Mesenchymal stem cell (in vitro differentiated cells and primary cell): ENCODE measurements at regions not wholly inside any gene's neighbourhood (a gene's known extent, or its start where the extent isn't known, plus 50 kb on each side); places are given as distances from the start of the nearest gene placed in this dataset.

ENCODE experiments used
- DNase-seq: peaks from one replicate; pipeline ENCODE4 v3.0.0-alpha.2; 2013
- H2AFZ ChIP-seq: one replicate; pipeline ENCODE4 v1.6.1; 2013; ENCODE audit warnings: low read depth, mild to moderate bottlenecking, control low read depth, inconsistent platforms, low read length, moderate library complexity
- H2AK5ac ChIP-seq: 2 replicates; pipeline ENCODE4 v1.6.1; 2013; ENCODE audit warnings: low read length, moderate library complexity, mild to moderate bottlenecking, inconsistent platforms; ENCODE audit not compliant: severe bottlenecking
- H2BK120ac ChIP-seq: one replicate; pipeline ENCODE4 v1.6.1; 2013; ENCODE audit warnings: low read depth, mild to moderate bottlenecking, inconsistent platforms, low read length, moderate library complexity
- H2BK12ac ChIP-seq, 2 experiments: one replicate each; pipeline ENCODE4 v1.6.1; 2013; ENCODE audit warnings: inconsistent platforms in 2 of 2, low read length in 2 of 2, mild to moderate bottlenecking in 2 of 2, moderate library complexity in 2 of 2, control low read depth in 1 of 2
- H2BK15ac ChIP-seq: one replicate; pipeline ENCODE4 v1.6.1; 2013; ENCODE audit warnings: mild to moderate bottlenecking, low read depth, inconsistent platforms; ENCODE audit not compliant: poor library complexity, severe bottlenecking
- H2BK5ac ChIP-seq: 2 replicates; pipeline ENCODE4 v1.6.1; 2013; ENCODE audit warnings: low read depth, mild to moderate bottlenecking, low read length, control low read depth, inconsistent platforms; ENCODE audit not compliant: poor library complexity, severe bottlenecking
- H3K14ac ChIP-seq, 2 experiments: one replicate each; pipeline ENCODE4 v1.6.1; 2013; ENCODE audit warnings: inconsistent platforms in 2 of 2, low read length in 2 of 2, control low read depth in 1 of 2, mild to moderate bottlenecking in 1 of 2, moderate library complexity in 1 of 2
- H3K18ac ChIP-seq, 2 experiments: one replicate each; pipeline ENCODE4 v1.6.1; 2013; ENCODE audit warnings: inconsistent platforms in 2 of 2, low read length in 2 of 2, control low read depth in 1 of 2, low read depth in 1 of 2, mild to moderate bottlenecking in 1 of 2
- H3K23ac ChIP-seq, 2 experiments: one replicate each; pipeline ENCODE4 v1.6.1; 2013; ENCODE audit warnings: inconsistent platforms in 2 of 2, low read length in 2 of 2, mild to moderate bottlenecking in 2 of 2, moderate library complexity in 2 of 2, control low read depth in 1 of 2
- H3K27ac ChIP-seq: 2 replicates; pipeline ENCODE4 v1.5.1; 2013; ENCODE audit warnings: mild to moderate bottlenecking, moderate library complexity, low read length, control low read depth, inconsistent platforms; ENCODE audit not compliant: poor library complexity, severe bottlenecking
- H3K27me3 ChIP-seq, 2 experiments: 2 replicates each; pipeline versions ENCODE4 v1.6.1 to v1.7.0; 2013; ENCODE audit warnings: low read length in 2 of 2, mild to moderate bottlenecking in 2 of 2, moderate library complexity in 2 of 2, control low read depth in 1 of 2, inconsistent platforms in 1 of 2; ENCODE audit not compliant: control insufficient read depth in 1 of 2, insufficient read depth in 1 of 2
- H3K36me3 ChIP-seq, 2 experiments: 2 replicates each; pipeline versions ENCODE4 v1.6.1 to v1.7.0; 2013; ENCODE audit warnings: low read length in 2 of 2, control low read depth in 1 of 2, inconsistent platforms in 1 of 2, low read depth in 1 of 2, mild to moderate bottlenecking in 1 of 2; ENCODE audit not compliant: insufficient read depth in 2 of 2, control insufficient read depth in 1 of 2
- H3K4ac ChIP-seq, 2 experiments: one replicate each; pipeline ENCODE4 v1.6.1; 2013; ENCODE audit warnings: inconsistent platforms in 2 of 2, low read length in 2 of 2, mild to moderate bottlenecking in 2 of 2, moderate library complexity in 2 of 2, control low read depth in 1 of 2, low read depth in 1 of 2
- H3K4me1 ChIP-seq: 2 replicates; pipeline ENCODE4 v1.6.1; 2013; ENCODE audit warnings: low read depth, low read length, control low read depth; ENCODE audit not compliant: control insufficient read depth, insufficient read depth
- H3K4me2 ChIP-seq: 2 replicates; pipeline ENCODE4 v1.6.1; 2013; ENCODE audit warnings: low read length, mild to moderate bottlenecking, inconsistent platforms; ENCODE audit not compliant: poor library complexity, severe bottlenecking
- H3K4me3 ChIP-seq, 2 experiments: 2 replicates each; pipeline versions ENCODE4 v1.5.1 to v1.7.0; 2013; ENCODE audit warnings: low read length in 2 of 2, mild to moderate bottlenecking in 2 of 2, control low read depth in 1 of 2, low read depth in 1 of 2; ENCODE audit not compliant: insufficient read depth in 1 of 2
- H3K79me1 ChIP-seq: replicated peaks from 2 replicates; pipeline ENCODE4 v1.6.1; 2013; ENCODE audit warnings: mild to moderate bottlenecking, control low read depth, low read length, inconsistent platforms; ENCODE audit not compliant: poor library complexity, severe bottlenecking
- H3K9ac ChIP-seq: 2 replicates; pipeline ENCODE4 v1.7.0; 2013; ENCODE audit warnings: mild to moderate bottlenecking, low read length, moderate library complexity
- H3K9me3 ChIP-seq: 2 replicates; pipeline ENCODE4 v1.7.0; 2013; ENCODE audit warnings: mild to moderate bottlenecking, low read length; ENCODE audit not compliant: control insufficient read depth
- H4K8ac ChIP-seq: one replicate; pipeline ENCODE4 v1.6.1; 2013; ENCODE audit warnings: inconsistent platforms, mild to moderate bottlenecking, low read length, moderate library complexity
- H4K91ac ChIP-seq: one replicate; pipeline ENCODE4 v1.6.1; 2013; ENCODE audit warnings: mild to moderate bottlenecking, low read length, inconsistent platforms
- WGBS: methylation state at CpG from one replicate; pipeline ENCODE4 v1.1.7; 2013; ENCODE audit warnings: mixed read lengths; 5-methylcytosine and 5-hydroxymethylcytosine counted together

DNA sequence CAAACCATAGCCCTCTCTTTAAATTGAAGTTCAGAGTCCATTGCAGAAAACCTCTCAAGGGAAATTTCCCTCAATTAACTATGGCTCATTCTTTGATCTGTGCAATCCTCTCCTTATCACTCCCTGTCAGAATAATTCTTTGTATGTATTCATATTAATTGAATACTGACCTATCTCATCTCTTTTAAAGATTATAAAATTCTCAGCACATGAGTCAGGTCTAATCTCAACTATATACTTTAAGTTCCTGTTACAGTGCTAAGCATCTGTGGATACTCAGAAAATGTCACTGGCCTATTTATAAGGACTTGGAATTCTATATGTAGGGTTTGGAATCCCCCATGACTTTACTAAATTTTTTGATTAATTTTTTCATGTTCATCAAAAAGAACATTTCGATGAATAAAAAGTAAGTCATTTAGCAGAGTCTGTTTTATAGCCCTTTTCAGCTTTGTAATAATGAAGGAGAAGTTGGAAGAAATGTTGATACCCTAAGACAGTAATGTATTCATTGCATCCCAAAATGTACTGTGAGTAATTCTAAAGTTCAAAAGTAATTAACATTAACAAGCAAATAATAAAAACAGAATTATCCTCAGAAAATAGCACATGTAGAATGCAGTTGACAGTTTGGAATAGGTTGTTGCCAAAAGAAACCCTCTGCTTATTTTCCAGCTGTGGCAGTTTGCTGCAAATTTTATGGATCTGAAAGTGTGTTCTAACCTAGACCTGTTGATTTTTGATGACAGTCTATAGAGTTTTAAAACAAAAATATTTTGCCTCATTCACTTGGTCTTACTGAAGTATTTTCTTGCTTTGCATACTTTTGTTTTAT, 503.4 kb upstream of the CBLB start:
- Histone ChIP-seq H3K36me3 (no peaks in the 10 kb centered on the region), H3K9ac (no peak overlapping the region), H4K8ac (no peak overlapping the region), H2BK5ac (no peak overlapping the region), H2BK120ac (no peak overlapping the region), H3K4me3 (no peak overlapping the region), H2AFZ (no peak overlapping the region), H3K79me1 (no peaks in the 10 kb centered on the region), H4K91ac (no peak overlapping the region), H3K23ac (no peak overlapping the region), H3K27me3 (no peaks in the 10 kb centered on the region), H3K4me1 (peaks cover 3% of the 10 kb centered on the region), H3K14ac (no peak overlapping the region), H3K4ac (no peak overlapping the region), H2AK5ac (no peak overlapping the region), H3K4me2 (no peak overlapping the region), H2BK12ac (no peak overlapping the region), H3K18ac (no peak overlapping the region), H2BK15ac (no peak overlapping the region), H3K9me3 (no peaks in the 10 kb centered on the region), H3K27ac (no peak overlapping the region)
- peak; percentile 18 for DNase-seq
- WGBS: 100% methylated on average over 1 of the region's 1 CpG

DNA sequence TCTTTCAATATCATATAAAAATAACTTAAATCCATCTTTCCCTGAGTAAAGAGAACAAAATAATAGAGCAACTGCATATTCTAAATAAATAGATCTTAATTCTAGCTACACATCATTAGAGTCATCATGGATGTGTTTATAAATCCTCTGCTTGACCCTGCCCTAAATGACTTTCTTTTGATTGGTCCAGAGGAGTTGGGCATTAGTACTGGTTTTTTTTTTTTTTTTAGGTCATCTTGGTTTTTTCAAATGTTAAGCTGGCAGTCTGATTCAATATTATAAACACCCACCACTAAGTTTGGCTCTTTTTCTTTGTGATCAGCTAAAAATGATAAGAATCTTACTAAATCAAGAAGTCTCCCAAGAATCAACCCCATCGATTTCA, 504.0 kb upstream of the CBLB start:
- Histone ChIP-seq H3K27me3 (no peaks in the 10 kb centered on the region), H4K91ac (no peak overlapping the region), H3K36me3 (no peaks in the 10 kb centered on the region), H3K27ac (no peak overlapping the region), H3K23ac (no peak overlapping the region), H3K9ac (no peak overlapping the region), H3K4me3 (no peak overlapping the region), H3K4me2 (no peak overlapping the region), H3K79me1 (no peaks in the 10 kb centered on the region), H2BK5ac (no peak overlapping the region), H2BK12ac (no peak overlapping the region), H3K4me1 (peaks cover 3% of the 10 kb centered on the region), H3K9me3 (no peaks in the 10 kb centered on the region), H3K18ac (no peak overlapping the region), H2AK5ac (no peak overlapping the region), H4K8ac (no peak overlapping the region), H3K4ac (no peak overlapping the region), H2AFZ (no peak overlapping the region), H2BK120ac (no peak overlapping the region), H3K14ac (no peak overlapping the region), H2BK15ac (no peak overlapping the region)
- DNase-seq: no peak
- WGBS: no CpG with 5 or more reads among the region's 1 CpG

DNA sequence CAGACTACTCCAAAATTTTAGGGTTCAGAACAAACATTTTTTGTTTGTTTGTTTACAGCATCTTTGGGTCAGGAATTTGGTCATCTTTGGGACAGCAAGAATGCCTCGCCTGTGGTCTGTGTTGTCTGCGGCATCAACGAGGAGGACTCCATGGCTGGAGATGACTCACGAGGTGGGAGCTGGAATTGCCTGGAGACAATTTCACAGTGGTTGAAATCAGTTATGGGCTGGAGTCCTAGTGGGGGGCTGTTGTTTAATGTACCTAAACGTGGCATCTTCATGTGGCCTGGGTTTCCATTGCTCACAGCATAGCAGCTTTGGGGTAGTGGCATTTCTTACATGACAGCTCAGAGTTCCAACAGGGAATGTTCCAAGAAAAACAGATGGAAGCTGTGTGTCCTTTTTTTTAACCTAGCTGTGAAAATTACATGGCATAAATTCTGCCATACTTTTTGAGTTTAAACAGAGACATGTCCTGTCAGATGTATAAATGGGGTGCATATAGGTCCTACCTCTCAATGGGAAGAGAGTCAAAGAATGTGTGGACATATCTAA, 507.3 kb upstream of the CBLB start:
- Histone ChIP-seq H2BK15ac (no peak overlapping the region), H3K18ac (peak overlapping the region in 1 of 2 experiments; percentile 49), H2BK120ac (no peak overlapping the region), H3K27ac (no peak overlapping the region), H3K4me3 (no peak overlapping the region), H3K14ac (no peak overlapping the region), H3K23ac (no peak overlapping the region), H2BK5ac (no peak overlapping the region), H2AFZ (no peak overlapping the region), H4K8ac (no peak overlapping the region), H3K4me2 (no peak overlapping the region), H3K4me1 (peaks cover 3% of the 10 kb centered on the region), H2AK5ac (no peak overlapping the region), H3K79me1 (no peaks in the 10 kb centered on the region), H3K9ac (no peak overlapping the region), H3K9me3 (no peaks in the 10 kb centered on the region), H3K4ac (no peak overlapping the region), H2BK12ac (no peak overlapping the region), H3K36me3 (no peaks in the 10 kb centered on the region), H3K27me3 (no peaks in the 10 kb centered on the region), H4K91ac (no peak overlapping the region)
- 81% methylated on average over 5 of the region's 5 CpGs for WGBS
- no peak for DNase-seq

DNA sequence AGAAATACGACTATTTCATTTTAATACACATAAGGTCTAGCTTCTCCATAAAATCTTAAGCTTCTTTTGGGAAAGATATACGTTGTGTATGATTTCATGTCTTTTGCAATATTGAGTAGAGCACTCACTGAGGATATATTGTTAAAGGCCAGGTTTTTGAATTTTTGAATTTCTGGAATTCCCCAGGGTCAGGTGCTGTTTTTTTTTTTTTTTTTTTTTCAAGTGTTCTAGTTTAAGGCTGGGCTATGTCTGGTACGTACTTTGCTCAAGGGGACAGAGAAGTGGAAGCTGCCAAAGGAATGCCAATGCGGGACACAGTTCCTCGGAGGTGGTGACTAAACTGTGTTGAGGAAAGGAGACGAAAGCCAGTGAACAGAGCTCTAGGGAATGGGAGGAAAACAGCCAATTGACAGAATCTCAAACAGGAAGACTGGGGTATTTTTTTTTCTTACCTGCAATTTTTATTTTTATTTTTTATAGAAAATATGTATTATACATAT, 510.5 kb upstream of the CBLB start:
- no peak overlapping the region for H3K4me2 ChIP-seq
- no peak overlapping the region for H2BK15ac ChIP-seq
- peaks cover 5% of the 10 kb centered on the region for H3K4me1 ChIP-seq
- DNase-seq: no peak
- no peak overlapping the region for H4K8ac ChIP-seq
- no peak overlapping the region for H3K4me3 ChIP-seq
- H3K23ac ChIP-seq: no peak overlapping the region
- H3K36me3 ChIP-seq: no peaks in the 10 kb centered on the region
- no peak overlapping the region for H3K14ac ChIP-seq
- no peak overlapping the region for H2BK120ac ChIP-seq
- no peak overlapping the region for H2BK5ac ChIP-seq
- no peak overlapping the region for H2AFZ ChIP-seq
- H3K79me1 ChIP-seq: no peaks in the 10 kb centered on the region
- no peak overlapping the region for H3K4ac ChIP-seq
- H2BK12ac ChIP-seq: no peak overlapping the region
- H4K91ac ChIP-seq: no peak overlapping the region
- H3K27me3 ChIP-seq: no peaks in the 10 kb centered on the region
- H2AK5ac ChIP-seq: no peak overlapping the region
- no peaks in the 10 kb centered on the region for H3K9me3 ChIP-seq
- H3K18ac ChIP-seq: no peak overlapping the region
- WGBS: 92% methylated on average over 6 of the region's 6 CpGs
- no peak overlapping the region for H3K27ac ChIP-seq
- H3K9ac ChIP-seq: no peak overlapping the region
